HL-60 (cell line): ENCODE measurements at regions not wholly inside any gene's neighbourhood (a gene's known extent, or its start where the extent isn't known, plus 50 kb on each side); places are given as distances from the start of the nearest gene placed in this dataset.

Source experiments
- DNase-seq, 2 experiments: peaks; one replicate each; pipeline ENCODE4 v3.0.0-alpha.2; 2010 to 2020; ENCODE audit warnings: low read depth in 1 of 2, low spot score in 1 of 2
- H3K27ac ChIP-seq: fragments of 250-450 bp; sonication (Bioruptor Pico); replicated peaks from 2 replicates; pipeline ENCODE4 v1.5.1; 2020; ENCODE audit warnings: mild to moderate bottlenecking, moderate library complexity
- H3K27me3 ChIP-seq: fragments of 250-450 bp; sonication (Bioruptor Pico); 2 replicates; pipeline ENCODE4 v1.5.1; 2021; ENCODE audit warnings: mild to moderate bottlenecking, moderate library complexity; ENCODE audit not compliant: insufficient read depth, poor library complexity, severe bottlenecking
- H3K4me3 ChIP-seq: replicated peaks from 2 replicates; pipeline ENCODE4 v1.5.1; 2011; ENCODE audit warnings: mild to moderate bottlenecking, control low read depth, low read length; ENCODE audit not compliant: insufficient read depth
- GABPA ChIP-seq: IDR thresholded peaks from 2 replicates; pipeline ENCODE4 v1.6.1; 2012; ENCODE audit warnings: low read depth
- POLR2AphosphoS5 ChIP-seq: IDR thresholded peaks from 2 replicates; pipeline ENCODE4 v1.6.1; 2012; ENCODE audit warnings: low read depth
- SPI1 ChIP-seq: IDR thresholded peaks from 2 replicates; pipeline ENCODE4 v1.6.1; 2012; ENCODE audit warnings: low read depth, mild to moderate bottlenecking, borderline replicate concordance
- TF ChIP-seq, protein P1 (sequence below): IDR thresholded peaks from one replicate; pipeline ENCODE4 v1.5.1; 2011; ENCODE audit warnings: low read length, control low read depth, inconsistent platforms; ENCODE audit not compliant: insufficient read depth
- TF ChIP-seq, protein P2 (sequence below): IDR thresholded peaks from 2 replicates; pipeline ENCODE4 v1.6.1; 2012; ENCODE audit warnings: low read depth; ENCODE audit not compliant: insufficient replicate concordance

GRCh38 chrX:28135378-28136047, 154.3 kb upstream of the DCAF8L1 start:
- Histone ChIP-seq H3K4me3 (no peak overlapping the region), H3K27me3 (no peaks in the 10 kb centered on the region), H3K27ac (no peak overlapping the region)
- DNase-seq: no peak
- TF ChIP-seq GABPA (no peak), POLR2AphosphoS5 (no peak), SPI1 (no peak)
- TF ChIP-seq, protein P1, sequence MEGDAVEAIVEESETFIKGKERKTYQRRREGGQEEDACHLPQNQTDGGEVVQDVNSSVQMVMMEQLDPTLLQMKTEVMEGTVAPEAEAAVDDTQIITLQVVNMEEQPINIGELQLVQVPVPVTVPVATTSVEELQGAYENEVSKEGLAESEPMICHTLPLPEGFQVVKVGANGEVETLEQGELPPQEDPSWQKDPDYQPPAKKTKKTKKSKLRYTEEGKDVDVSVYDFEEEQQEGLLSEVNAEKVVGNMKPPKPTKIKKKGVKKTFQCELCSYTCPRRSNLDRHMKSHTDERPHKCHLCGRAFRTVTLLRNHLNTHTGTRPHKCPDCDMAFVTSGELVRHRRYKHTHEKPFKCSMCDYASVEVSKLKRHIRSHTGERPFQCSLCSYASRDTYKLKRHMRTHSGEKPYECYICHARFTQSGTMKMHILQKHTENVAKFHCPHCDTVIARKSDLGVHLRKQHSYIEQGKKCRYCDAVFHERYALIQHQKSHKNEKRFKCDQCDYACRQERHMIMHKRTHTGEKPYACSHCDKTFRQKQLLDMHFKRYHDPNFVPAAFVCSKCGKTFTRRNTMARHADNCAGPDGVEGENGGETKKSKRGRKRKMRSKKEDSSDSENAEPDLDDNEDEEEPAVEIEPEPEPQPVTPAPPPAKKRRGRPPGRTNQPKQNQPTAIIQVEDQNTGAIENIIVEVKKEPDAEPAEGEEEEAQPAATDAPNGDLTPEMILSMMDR: no peak
- TF ChIP-seq, protein P2, sequence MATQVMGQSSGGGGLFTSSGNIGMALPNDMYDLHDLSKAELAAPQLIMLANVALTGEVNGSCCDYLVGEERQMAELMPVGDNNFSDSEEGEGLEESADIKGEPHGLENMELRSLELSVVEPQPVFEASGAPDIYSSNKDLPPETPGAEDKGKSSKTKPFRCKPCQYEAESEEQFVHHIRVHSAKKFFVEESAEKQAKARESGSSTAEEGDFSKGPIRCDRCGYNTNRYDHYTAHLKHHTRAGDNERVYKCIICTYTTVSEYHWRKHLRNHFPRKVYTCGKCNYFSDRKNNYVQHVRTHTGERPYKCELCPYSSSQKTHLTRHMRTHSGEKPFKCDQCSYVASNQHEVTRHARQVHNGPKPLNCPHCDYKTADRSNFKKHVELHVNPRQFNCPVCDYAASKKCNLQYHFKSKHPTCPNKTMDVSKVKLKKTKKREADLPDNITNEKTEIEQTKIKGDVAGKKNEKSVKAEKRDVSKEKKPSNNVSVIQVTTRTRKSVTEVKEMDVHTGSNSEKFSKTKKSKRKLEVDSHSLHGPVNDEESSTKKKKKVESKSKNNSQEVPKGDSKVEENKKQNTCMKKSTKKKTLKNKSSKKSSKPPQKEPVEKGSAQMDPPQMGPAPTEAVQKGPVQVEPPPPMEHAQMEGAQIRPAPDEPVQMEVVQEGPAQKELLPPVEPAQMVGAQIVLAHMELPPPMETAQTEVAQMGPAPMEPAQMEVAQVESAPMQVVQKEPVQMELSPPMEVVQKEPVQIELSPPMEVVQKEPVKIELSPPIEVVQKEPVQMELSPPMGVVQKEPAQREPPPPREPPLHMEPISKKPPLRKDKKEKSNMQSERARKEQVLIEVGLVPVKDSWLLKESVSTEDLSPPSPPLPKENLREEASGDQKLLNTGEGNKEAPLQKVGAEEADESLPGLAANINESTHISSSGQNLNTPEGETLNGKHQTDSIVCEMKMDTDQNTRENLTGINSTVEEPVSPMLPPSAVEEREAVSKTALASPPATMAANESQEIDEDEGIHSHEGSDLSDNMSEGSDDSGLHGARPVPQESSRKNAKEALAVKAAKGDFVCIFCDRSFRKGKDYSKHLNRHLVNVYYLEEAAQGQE: no peak

- TF ChIP-seq, protein P2: no peak
- no peak for TF ChIP-seq GABPA
- no peak for TF ChIP-seq SPI1
- TF ChIP-seq, protein P1: no peak
- no peak for TF ChIP-seq POLR2AphosphoS5
- no peaks in the 10 kb centered on the region for H3K27me3 ChIP-seq
- H3K4me3 ChIP-seq: no peak overlapping the region
- DNase-seq: no peak
- no peak overlapping the region for H3K27ac ChIP-seq
These were observed 152.5 kb upstream of the DCAF8L1 start for GRCh38 chrX:28133763-28134162.

DNA sequence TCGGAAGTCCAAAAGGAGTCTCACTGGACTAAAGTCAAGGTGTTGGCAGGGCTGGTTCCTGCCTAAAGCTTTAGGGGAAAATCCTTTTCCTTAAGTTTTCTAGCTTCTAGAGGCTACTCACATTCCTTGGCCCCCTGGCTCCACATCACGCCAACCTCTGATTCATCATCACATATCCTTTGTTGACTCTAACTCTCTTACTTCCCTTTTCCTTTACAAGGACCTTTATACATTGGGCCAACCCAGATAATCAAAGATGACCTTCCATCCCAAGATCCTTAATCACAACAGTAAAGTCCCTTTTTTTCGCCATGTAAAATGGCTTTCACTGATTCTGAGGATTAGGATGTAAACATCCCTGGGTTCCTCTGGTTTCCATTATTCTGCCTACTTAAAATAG, 146.4 kb upstream of the DCAF8L1 start:
- DNase-seq: no peak
- H3K27me3 ChIP-seq: no peaks in the 10 kb centered on the region
- TF ChIP-seq SPI1 (no peak), GABPA (no peak), POLR2AphosphoS5 (no peak)
- TF ChIP-seq, protein P1: no peak
- TF ChIP-seq, protein P2: no peak
- H3K4me3 ChIP-seq: no peak overlapping the region
- no peak overlapping the region for H3K27ac ChIP-seq
